HG03175 (cell line): ENCODE measurements at regions not wholly inside any gene's neighbourhood (a gene's known extent, or its start where the extent isn't known, plus 50 kb on each side); places are given as distances from the start of the nearest gene placed in this dataset.
"Not testable (repeated sequence)": the region's sequence is repeated elsewhere in the genome, so short reads cannot be mapped to it uniquely, and the experiment has no call there.

Source experiments
- ATAC-seq: cut with Tn5 transposase; IDR thresholded peaks from one replicate; pipeline ENCODE4 v1.9.1; 2021; ENCODE audit warnings: mild to moderate bottlenecking, moderate library complexity; ENCODE audit not compliant: unreplicated experiment

DNA sequence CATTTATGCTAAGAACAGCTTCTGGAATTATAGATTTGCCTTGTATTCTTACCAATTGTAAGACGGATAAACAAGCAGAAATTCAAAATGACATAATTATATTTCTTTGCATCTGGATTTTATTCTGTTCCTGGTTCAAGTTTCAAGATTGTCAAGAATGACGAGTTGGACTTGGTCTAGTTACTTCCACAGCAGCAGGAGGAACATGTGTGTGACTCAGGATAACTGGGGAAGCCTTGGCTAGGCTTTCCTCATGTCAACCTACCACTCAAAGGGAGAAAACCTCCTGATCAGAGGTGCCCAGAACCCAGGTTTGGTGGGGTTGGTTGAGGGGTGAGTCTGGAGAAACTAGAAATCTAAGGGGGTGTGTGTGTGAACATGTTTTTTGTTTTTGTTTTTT is 259.7 kb downstream of the SOX2 start:
- ATAC-seq = no peak

DNA sequence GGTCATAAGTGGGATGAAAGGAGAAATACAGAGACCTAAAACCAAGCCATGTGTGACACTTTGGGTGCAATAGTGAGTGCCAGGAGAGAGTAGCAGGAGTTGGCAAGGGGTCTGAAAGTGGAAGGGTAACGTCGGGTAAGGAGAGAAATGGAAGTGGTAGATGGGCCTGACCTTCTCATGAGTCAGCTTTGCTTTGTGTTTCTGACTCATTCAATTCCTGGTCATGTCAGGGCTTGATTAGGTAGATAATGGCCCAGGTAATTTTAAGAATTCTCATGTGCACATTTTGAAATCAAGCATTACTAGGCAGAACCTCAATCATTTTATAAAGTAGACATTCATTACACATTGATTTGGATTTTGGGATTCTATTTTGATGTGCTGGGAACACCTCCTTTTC is 262.5 kb downstream of the SOX2 start:
- ATAC-seq = no peak

GRCh38 chr3:181976526-181976925 is 264.8 kb downstream of the SOX2 start:
- ATAC-seq = no peak

DNA sequence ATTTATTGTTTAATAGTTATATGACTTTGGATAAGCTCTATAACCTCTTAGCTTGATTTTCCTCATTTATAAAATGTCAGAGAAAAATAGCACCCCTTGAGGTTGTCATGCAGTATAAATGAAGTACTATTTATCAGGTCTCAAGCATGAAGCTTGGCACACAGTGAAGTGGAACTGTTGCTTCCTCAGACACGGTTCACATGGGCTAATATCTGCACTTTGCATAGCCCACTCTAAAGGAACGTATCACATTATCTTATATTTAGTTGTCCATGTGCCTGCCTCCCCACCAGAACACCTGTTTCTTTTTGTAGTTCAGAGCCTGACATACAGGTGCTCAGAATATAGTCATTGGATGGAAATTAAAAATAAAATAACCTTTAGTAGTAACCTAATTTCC is 273.7 kb downstream of the SOX2 start:
- no peak for ATAC-seq

DNA sequence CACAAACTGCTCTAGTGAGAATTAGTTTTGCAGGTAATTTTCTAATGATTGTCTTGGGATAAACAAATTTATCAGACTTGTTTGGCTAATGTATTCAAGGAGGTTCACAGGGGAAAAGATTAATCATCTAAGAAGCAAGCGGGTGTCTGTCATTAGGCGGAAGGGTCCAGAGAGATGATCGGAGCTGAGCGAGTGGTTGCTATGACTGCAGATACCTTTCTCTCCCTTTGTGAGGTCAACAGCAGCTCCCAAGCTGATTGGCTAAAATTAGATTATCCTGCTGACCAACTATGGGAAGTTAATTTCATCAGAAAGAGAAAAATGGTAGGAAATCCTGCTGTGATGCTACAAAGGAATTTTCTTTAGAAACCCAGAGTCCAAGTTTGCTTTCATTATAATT is 276.0 kb downstream of the SOX2 start:
- no peak for ATAC-seq

DNA sequence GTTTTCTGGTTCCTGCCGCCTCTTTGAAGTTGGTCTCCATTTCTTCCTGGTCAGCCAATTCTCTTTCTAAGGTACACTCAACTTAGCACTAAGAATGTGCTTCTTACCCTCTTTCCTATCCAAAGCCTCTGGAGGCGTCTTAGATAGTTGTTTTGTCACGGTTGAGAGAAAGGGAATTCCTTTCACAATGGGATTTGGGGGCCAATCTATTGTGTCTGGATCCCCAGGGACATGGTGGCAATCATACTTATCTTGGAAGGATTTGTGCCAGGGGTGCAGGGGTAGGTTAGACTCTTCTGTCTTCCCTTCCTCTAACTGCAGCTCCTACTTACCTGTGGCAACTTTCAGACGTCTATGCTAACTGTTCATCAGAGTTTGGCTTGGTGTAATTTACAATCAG is 287.1 kb downstream of the SOX2 start:
- ATAC-seq = no peak

DNA sequence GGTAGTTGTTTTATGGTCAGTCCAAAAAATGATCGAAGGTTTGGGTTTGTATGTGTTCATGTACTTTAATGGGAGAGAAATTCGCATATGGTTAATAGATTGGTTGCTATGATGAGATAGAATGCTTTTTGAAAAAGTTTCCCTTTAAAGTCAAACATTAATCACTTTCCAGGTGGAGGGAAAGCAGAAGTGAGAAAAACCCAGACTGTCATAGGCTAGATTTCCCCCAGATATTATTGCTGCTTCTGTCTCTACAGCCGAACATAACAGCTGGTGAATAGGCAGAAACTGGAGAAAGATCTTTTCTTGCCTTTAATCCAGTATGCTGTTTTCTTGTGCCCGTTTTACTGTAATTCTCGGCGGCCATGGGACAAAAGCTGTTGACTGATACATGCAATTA is 287.6 kb downstream of the SOX2 start:
- ATAC-seq = peak; percentile 73

DNA sequence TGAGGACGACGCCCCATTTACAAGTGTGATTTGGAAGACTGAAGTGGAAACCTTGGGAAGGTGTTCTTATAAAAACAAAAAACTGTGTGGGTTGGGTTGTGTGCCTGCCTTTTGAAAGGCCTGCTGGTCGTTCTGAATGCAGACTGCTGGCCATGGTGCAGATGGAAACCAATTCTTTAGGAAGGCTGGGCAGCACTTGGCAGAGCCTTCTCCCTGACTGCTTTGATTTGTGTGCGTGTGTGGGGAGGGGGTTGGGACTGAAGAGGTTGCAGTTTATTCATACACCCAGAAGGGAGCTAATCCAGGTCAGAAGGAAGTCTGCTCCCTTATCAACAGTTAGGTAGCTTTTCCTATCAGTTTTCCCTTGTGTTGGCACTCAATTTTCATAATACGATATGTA is 288.7 kb downstream of the SOX2 start:
- no peak for ATAC-seq

DNA sequence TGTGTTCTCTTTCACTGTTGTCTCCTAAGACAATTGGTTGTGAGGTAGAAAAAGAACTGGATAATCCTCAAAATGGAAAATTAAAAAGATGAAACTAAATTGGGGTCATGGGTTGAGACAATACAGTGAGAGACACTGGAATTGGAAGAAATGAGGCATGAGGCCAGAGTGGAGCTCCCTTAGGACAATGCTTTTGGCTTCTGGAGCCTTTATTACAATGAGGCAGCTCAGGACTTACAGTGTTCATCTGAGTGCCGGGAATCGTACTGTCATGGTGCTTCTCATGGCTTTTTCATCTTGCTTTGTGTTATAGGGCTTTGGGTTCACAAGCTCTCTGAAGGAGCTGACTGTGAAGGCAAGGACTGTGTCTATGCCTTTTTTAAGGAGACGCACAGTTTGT is 293.5 kb downstream of the SOX2 start:
- no peak for ATAC-seq

- no peak for ATAC-seq
These were observed 294.0 kb downstream of the SOX2 start for GRCh38 chr3:182005701-182006100.

- no peak for ATAC-seq
These were observed 294.7 kb downstream of the SOX2 start for GRCh38 chr3:182006431-182006830.

DNA sequence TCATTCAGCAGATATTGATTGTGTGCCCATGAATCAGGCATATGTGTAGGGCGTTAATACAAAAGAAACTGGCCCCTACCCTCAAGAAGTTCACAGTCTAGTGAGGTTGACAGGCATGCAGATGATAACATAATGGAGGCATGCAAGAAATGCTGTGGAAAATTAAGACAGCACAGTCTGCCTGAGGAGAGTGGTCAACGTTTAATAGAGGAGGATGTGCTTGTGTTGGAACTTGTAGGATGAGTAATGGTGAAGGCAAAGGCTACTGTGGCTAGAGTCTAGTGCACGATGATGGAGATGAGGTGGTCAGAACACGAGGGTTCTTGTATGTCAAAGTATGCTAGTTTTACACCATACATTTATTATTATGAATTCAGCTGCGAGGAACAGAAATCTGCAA is 295.7 kb downstream of the SOX2 start:
- ATAC-seq = no peak

DNA sequence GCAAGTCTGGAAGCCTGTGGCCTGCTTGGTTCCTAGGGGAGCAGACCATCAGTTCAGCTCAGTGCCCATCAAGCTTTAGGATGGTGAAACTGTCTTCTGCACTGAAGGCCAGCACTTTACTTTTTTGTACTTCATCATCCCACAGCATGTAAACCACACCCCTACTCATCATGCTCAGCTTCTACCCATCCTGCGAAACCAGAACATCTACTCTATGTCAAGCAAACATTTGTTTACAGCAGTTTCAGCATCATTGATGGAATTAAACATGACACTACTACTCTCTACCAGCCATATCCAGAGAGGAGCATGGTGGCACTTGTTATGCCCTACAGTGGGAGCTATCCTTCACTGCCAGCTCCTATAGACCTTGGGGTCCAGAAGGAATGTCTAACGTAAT is 306.6 kb downstream of the SOX2 start:
- ATAC-seq = no peak

DNA sequence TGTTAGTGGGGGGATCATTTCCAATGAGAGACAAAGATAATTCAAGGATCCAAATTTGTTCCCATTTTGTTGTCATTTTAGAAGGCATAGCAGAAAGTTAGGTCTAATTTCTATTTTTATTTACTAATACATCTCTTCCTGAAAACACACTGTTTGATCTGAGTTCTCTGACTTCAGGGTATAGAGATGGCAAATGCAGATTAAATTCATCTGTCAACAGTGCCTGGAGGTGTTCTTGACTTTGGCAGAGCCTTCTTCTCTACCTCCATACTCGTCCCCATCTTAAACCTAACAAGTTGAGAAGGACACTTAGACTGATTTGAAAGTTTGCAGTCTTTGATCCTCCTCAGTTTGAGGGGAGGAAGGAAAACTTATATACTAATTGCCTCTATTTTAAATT is 308.2 kb downstream of the SOX2 start:
- no peak for ATAC-seq

DNA sequence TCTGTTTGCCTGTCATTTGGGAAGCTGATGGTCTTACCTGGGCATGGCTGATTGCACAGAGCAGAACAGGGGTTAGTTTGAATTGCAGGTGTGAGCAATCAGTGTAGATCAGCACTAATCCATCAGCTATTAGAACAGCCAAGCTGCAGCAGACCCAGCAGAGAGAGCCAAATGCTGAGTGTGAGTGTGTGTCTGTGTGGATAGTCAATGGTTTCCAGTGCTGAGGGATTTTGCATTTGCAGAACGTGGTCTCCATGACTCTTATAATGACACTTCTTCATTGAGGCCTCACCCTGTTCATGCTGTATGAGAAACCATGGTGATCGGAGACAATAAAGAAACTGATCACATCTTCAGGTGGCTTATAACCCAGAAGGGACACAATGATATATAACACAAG is 312.1 kb downstream of the SOX2 start:
- ATAC-seq = no peak

DNA sequence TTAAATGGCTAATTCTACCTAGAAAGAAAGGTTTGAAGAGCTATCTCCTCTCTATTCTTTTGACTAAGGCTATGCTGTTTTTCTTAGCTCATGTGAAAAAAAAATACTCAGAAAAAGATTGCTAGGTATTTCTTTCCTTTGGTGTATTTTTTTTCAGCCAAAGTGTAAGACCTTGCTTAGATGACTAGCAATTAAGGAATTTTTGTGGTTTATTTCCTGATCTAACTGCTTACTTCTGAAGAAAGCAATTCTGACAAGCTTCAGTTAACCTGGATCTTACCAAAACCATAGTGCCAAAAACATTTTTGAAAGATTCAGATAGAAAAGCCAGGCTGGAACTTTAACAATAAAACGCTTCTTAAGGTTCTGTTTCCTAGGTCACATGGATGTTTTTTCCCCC is 315.6 kb downstream of the SOX2 start:
- no peak for ATAC-seq

GRCh38 chr3:182028081-182028480 is 316.4 kb downstream of the SOX2 start:
- ATAC-seq = no peak

DNA sequence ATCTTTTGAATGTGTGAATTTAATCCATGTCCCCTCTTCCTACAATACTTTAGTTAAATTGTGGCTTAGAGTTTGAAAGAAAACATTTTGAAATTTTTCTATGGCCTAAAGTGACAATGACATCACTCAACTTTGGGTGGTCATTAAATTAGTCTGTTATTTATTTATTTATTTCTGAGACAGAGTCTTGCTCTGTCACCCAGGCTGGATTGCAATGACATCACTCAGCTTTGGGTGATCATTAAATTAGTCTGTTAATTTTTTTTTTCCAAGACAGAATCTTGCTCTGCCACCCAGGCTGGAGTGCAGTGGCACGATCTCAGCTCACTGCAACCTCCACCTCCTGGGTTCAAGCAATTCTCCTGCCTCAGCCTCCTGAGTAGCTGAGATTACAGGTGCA is 322.5 kb downstream of the SOX2 start:
- ATAC-seq = not testable (repeated sequence)

GRCh38 chr3:182035324-182035723 is 323.6 kb downstream of the SOX2 start:
- no peak for ATAC-seq

- ATAC-seq = no peak
These were observed 324.7 kb downstream of the SOX2 start for GRCh38 chr3:182036382-182036781.

DNA sequence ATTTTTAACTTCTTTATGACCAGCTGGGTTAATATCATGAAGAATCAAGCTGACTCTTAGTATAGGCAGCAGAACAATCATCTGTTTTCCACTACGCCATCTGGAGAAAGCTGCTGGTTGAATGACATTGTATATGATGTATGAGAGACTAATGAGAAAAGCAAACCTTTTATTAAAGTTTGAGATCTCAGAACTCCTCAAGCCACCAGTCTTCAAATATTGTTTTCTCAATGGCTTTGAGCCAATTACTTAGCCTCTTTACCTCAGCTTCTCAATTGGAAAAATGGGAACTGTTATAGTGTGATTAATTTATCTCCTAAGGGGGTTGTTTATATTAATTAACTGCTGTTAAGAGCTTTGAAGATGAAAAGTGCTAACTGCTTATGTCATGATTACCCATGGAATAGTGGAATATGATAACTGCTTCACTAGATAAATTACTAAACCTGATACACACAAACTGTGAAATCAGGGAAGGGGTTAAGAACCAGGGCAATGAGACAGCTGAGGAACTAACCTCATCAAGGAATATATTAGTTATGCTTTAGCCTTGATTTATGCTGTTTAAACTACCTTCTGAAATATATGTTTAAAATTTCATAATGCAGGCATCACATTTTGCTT is 330.1 kb downstream of the SOX2 start:
- no peak for ATAC-seq

GRCh38 chr3:182045736-182046135 is 334.0 kb downstream of the SOX2 start:
- ATAC-seq = no peak

DNA sequence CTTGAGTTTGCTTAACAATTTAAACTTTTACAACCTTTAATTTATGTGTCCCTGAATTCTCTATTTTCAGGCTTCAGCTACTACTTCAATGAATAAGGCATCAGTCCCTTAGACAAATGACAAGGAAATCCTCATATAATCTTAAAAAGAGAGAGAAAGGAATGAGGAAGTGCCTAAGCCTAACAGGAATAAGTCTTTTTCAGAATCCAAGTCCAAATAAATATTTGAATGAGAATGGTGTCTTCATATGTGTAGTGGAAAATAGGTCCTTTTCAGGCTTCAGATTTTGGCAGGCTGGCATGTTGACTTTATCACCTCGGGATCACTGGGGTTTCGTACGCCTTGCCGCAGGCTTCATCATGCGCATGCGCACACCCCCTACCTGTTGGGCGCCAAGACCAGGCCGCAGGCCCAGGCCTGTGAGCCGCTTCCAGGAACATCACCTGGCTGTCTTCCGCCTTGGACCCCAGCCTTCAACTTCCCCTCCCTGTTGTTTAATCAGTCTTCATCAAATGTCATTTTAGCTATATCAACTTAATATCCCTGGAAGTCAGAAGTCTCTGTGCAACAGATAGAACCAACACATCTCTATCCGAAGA is 334.5 kb downstream of the SOX2 start:
- ATAC-seq = no peak
